Right atrium auricular region (tissue), 2 donors: ENCODE measurements at regions not wholly inside any gene's neighbourhood (a gene's known extent, or its start where the extent isn't known, plus 50 kb on each side); places are given as distances from the start of the nearest gene placed in this dataset.

Source experiments
- DNase-seq: peaks from one replicate; pipeline ENCODE4 v3.0.0-alpha.2; 2019; ENCODE audit warnings: low spot score
- H3K27ac ChIP-seq, 2 donors: fragments of 200-600 bp; sonication (generic); 1 replicate in 1 of 2; 2 replicates in 1 of 2; pipeline ENCODE4 v1.5.1; 2016 to 2019
- H3K27me3 ChIP-seq, 2 donors: fragments of 200-600 bp; sonication (generic); one replicate each; pipeline versions ENCODE4 v1.5.1 to v1.6.0; 2017 to 2019
- H3K36me3 ChIP-seq: fragments of 200-600 bp; sonication (generic); one replicate; pipeline ENCODE4 v1.5.1; 2016
- H3K4me1 ChIP-seq, 2 donors: fragments of 200-600 bp; sonication (generic); one replicate each; pipeline versions ENCODE4 v1.5.1 to v1.6.0; 2017 to 2019
- H3K4me3 ChIP-seq, 2 donors: fragments of 200-600 bp; sonication (generic); 1 replicate in 1 of 2; 2 replicates in 1 of 2; pipeline ENCODE4 v1.5.1; 2017 to 2019; ENCODE audit warnings: mild to moderate bottlenecking in 1 of 2, moderate library complexity in 1 of 2
- H3K9me3 ChIP-seq, 2 donors: fragments of 200-600 bp; sonication (generic); one replicate each; pipeline ENCODE4 v1.5.1; 2019
- TF ChIP-seq, protein P1 (sequence below), 2 donors: fragments of 200-600 bp; sonication (generic); IDR thresholded peaks; one replicate each; pipeline ENCODE4 v1.5.1; 2019; ENCODE audit warnings: antibody characterized with exemption in 2 of 2

DNA sequence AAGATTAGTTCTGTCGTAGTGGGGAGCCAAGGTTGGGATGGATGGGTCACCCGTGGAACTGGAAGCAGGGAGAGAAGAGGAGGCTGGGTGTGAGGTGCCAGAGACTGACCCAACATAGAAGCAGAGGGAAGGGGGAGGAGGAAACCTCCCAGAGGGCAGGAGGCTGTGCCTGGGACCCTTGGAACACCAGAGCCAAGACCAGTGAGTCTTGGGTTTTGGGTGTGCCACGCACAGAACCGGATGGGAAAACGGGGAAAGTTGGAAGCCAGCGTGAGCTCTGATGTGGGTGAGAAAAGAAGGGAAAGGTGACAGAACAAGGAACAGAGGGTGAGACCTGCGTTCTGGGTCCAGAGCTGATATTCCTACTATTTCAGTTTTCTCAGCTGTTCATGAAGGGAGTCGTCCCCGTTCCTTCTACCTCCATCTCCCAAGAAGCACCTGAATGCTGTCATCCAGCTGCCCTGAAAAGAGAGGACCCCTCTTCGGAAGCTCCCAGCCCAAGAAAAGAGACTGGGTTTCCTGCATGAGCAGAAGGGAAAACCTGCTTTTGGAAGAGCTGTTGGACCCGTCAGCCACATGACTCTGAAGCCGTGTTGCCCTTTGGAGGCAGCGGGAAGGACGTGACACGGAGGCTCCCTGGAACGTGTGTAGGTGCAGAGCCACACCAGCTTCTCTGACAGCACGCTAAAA lies 250.1 kb downstream of the NDUFA10 start:
- peaks cover 0 to 24% of the 10 kb centered on the region in 2 donors for H3K9me3 ChIP-seq
- H3K27ac ChIP-seq = no peak overlapping the region
- TF ChIP-seq, protein P1, sequence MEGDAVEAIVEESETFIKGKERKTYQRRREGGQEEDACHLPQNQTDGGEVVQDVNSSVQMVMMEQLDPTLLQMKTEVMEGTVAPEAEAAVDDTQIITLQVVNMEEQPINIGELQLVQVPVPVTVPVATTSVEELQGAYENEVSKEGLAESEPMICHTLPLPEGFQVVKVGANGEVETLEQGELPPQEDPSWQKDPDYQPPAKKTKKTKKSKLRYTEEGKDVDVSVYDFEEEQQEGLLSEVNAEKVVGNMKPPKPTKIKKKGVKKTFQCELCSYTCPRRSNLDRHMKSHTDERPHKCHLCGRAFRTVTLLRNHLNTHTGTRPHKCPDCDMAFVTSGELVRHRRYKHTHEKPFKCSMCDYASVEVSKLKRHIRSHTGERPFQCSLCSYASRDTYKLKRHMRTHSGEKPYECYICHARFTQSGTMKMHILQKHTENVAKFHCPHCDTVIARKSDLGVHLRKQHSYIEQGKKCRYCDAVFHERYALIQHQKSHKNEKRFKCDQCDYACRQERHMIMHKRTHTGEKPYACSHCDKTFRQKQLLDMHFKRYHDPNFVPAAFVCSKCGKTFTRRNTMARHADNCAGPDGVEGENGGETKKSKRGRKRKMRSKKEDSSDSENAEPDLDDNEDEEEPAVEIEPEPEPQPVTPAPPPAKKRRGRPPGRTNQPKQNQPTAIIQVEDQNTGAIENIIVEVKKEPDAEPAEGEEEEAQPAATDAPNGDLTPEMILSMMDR (IDR thresholded peaks at IDR 0.05) = no peak
- H3K4me1 ChIP-seq = no peaks in the 10 kb centered on the region
- no peak for DNase-seq
- no peaks in the 10 kb centered on the region for H3K36me3 ChIP-seq
- no peaks in the 10 kb centered on the region for H3K27me3 ChIP-seq
- H3K4me3 ChIP-seq = no peak overlapping the region

DNA sequence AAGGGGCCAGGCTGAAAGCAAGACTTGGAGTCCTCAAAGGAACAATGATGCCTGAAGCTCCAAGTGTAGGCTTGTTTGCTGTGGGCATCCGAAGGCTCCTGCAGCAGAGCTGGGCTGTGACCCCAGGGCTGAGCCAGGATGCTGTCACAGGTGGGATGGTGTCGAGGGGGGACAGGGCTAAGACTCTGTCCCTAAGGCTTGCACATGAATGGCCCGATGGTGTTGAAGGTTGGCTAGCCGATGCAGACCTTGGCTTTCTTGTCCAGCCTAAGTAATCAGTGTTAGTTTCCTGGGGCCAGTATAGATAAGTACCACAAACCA lies 251.0 kb downstream of the NDUFA10 start:
- no peak overlapping the region for H3K27ac ChIP-seq
- no peaks in the 10 kb centered on the region for H3K27me3 ChIP-seq

DNA sequence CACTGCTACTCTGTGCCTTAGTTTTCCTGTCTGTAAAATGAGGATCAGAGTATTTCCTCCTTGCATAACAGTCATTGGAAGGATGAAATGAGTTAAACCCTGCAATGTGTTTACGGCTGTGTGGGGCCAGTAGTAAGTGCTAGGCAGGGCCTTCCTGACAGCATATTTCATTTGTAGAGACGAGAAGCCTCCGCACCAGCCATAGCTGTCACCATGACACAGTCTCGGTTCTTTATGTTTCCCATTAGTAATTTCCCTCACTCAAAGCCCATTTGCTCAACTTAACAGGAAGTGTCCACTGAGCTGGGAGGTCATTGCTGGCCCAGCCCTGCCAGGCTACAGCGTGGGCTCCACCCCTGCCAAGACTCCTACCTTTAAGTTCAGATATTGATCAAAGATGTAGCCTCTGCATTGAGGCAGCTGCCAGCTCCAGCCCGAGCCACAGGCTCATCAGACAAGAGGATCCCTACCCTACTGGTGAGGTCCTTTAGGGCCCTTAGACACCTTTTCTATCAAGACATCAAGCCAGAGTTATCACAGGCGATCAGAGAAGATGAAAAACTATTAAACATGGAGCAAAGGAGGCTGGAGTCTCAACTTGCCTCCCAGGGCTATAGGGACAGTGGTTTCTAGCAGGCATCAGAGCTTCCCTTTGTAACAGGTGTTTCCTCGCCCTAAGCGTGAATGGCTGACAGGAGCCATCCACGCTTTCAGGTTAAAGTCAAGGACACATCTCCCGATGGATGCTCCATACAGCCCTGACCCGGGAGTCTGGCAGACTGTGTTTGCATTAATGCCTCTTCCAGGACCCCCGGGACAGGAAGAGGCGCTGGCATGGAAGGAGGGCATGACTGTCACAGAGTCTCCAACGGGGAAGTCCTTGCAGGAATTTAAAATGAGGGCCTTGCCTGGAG lies 251.7 kb downstream of the NDUFA10 start:
- TF ChIP-seq, protein P1 (IDR thresholded peaks at IDR 0.05) = no peak
- H3K27me3 ChIP-seq = no peaks in the 10 kb centered on the region
- no peak for DNase-seq

More for the DNA sequence above, 251.0 kb downstream of the NDUFA10 start:
- peaks cover 0 to 24% of the 10 kb centered on the region in 2 donors for H3K9me3 ChIP-seq
- no peak overlapping the region for H3K4me3 ChIP-seq
- TF ChIP-seq, protein P1 (IDR thresholded peaks at IDR 0.05) = no peak
- H3K36me3 ChIP-seq = no peaks in the 10 kb centered on the region
- H3K4me1 ChIP-seq = no peaks in the 10 kb centered on the region
- DNase-seq = no peak

DNA sequence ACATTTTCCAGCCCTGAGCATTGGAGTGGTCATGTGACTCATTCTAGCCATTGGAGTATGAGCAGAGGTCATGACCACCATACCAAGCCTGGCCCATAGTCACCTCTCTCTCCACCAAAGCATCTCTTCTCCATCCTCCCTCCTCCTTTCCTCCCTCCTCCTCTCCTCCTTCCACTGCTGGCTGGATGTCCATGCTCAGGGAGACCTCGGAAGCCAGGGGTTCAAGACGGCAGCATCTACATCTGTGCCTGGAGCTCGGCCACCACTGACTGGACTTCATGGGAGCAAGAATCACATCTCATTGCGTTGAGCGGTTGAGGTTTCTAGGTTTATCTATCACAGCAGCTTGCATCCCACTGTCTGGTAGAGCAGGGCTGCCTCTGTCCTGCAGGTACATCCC lies 252.4 kb downstream of the NDUFA10 start:
- DNase-seq = no peak
- Histone ChIP-seq H3K9me3 (peaks cover 0 to 24% of the 10 kb centered on the region in 2 donors), H3K36me3 (no peaks in the 10 kb centered on the region), H3K4me1 (no peaks in the 10 kb centered on the region), H3K27me3 (no peaks in the 10 kb centered on the region), H3K4me3 (no peak overlapping the region), H3K27ac (no peak overlapping the region)
- TF ChIP-seq, protein P1 (IDR thresholded peaks at IDR 0.05) = no peak

More for the DNA sequence above, 251.7 kb downstream of the NDUFA10 start:
- no peak overlapping the region for H3K4me3 ChIP-seq
- H3K36me3 ChIP-seq = no peaks in the 10 kb centered on the region
- peaks cover 0 to 24% of the 10 kb centered on the region in 2 donors for H3K9me3 ChIP-seq
- no peaks in the 10 kb centered on the region for H3K4me1 ChIP-seq
- no peak overlapping the region for H3K27ac ChIP-seq

DNA sequence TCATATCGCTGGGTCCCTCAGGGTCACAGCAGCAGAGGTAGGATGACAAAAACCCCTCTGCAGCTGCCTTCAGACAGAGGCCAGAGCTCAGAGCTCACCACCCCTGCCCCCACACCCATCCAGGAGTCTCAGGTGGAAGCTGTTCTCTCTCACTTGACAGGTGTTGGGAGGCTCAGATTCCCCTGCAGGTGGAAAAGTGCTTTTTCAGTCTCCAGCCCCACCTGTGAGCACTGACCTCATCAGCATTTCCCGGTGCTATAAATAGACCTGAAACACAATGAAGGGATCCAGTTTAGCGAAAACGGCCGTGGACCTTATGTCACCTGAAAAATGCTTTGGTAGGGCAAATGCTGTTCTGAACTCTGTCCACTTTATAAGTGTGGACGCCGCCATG lies 254.9 kb downstream of the NDUFA10 start:
- DNase-seq = no peak
- no peak overlapping the region for H3K27ac ChIP-seq
- H3K36me3 ChIP-seq = no peaks in the 10 kb centered on the region
- no peaks in the 10 kb centered on the region for H3K27me3 ChIP-seq
- TF ChIP-seq, protein P1 (IDR thresholded peaks at IDR 0.05) = no peak
- H3K4me1 ChIP-seq = no peaks in the 10 kb centered on the region
- peaks cover 0 to 24% of the 10 kb centered on the region in 2 donors for H3K9me3 ChIP-seq
- no peak overlapping the region for H3K4me3 ChIP-seq
